ENCODE measurements at regions not wholly inside any gene's neighbourhood (a gene's known extent, or its start where the extent isn't known, plus 50 kb on each side); places are given as distances from the start of the nearest gene placed in this dataset.
A peak's percentile ranks its signal among the peaks of the same experiment; 100 is the strongest.

DNA sequence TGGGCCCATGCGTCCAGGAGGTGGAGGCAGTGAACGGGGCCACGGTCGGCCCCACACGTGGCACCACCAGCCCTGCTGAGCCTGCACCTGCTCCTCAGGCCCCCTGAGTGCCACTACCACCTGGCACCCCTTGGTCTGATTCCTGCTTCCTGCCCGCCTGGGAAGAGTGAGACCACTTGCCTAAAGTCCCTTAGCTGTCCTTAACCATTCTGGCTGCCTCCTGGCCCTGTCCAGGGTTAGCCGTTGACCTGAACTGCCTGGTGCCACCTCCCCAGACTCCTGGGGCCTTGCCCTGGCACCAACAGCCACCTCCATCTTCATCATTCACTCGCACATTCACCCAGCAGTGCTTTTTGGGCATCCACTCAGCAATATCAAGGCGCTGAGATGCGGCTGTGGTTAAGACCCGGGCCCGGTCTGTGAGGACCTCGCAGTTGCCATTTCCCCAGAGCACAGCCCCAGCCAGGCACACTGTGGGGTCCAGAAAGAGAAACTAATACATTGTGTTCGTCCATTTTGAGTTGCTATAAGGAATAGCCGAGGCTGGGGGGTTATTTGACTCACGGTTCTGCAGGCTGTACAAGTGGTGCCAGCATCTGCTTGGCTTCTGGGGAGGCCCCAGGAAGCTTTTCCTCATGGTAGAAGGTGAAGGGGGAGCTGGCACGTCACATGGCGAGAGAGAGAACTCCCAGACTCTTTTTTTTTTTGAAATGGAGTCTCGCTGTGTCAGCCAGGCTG lies 318.4 kb downstream of the SEC14L1 start:
- ChIA-PET CTCF (interaction anchor here (0.7 to 1.2 kb wide), 4 partner anchors 22 to 58 kb away, joined by 3 to 7 read pairs (median 4); no protein-coding TSS in a partner anchor), POLR2A (no interaction called here)
- Histone ChIP-seq H3K4me3 (ENCODE audit: low read depth, low read length) (no peak overlapping the region), H3K4me1 (ENCODE audit: control insufficient read depth, insufficient read depth, low read length) (no peaks in the 10 kb centered on the region; the same call in 1 of the 2 replicates), H3K9me3 (ENCODE audit: control insufficient read depth, insufficient read depth, low read depth, low read length) (no peaks in the 10 kb centered on the region), H3K36me3 (ENCODE audit: control insufficient read depth in 2 of 2, insufficient read depth in 1 of 2, low read length in 2 of 2) (no peaks in the 10 kb centered on the region), H3K27ac (ENCODE audit: extremely low read depth, low read depth, low read length) (no peak overlapping the region)
- TF ChIP-seq, protein P1, sequence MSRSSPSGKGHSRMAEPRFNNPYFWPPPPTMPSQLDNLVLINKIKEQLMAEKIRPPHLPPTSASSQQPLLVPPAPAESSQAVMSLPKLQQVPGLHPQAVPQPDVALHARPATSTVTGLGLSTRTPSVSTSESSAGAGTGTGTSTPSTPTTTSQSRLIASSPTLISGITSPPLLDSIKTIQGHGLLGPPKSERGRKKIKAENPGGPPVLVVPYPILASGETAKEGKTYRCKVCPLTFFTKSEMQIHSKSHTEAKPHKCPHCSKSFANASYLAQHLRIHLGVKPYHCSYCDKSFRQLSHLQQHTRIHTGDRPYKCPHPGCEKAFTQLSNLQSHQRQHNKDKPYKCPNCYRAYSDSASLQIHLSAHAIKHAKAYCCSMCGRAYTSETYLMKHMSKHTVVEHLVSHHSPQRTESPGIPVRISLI (tag by site-specific recombination; IDR thresholded peaks at IDR 0.05) = no peak
- TF ChIP-seq ZBTB7A (tag by site-specific recombination; IDR thresholded peaks at IDR 0.05; ENCODE audit: low read depth) (no peak), ZNF274 (IDR thresholded peaks at IDR 0.05; ENCODE audit: low read length) (no peak), ZNF274 (tag by site-specific recombination; IDR thresholded peaks at IDR 0.05; ENCODE audit: borderline replicate concordance) (no peak), ZNF785 (tag by site-specific recombination; IDR thresholded peaks at IDR 0.05) (no peak), GLI4 (tag by site-specific recombination; IDR thresholded peaks at IDR 0.05) (no peak), OSR2 (tag by site-specific recombination; IDR thresholded peaks at IDR 0.05) (no peak), ZNF157 (tag by site-specific recombination; IDR thresholded peaks at IDR 0.05) (no peak)

DNA sequence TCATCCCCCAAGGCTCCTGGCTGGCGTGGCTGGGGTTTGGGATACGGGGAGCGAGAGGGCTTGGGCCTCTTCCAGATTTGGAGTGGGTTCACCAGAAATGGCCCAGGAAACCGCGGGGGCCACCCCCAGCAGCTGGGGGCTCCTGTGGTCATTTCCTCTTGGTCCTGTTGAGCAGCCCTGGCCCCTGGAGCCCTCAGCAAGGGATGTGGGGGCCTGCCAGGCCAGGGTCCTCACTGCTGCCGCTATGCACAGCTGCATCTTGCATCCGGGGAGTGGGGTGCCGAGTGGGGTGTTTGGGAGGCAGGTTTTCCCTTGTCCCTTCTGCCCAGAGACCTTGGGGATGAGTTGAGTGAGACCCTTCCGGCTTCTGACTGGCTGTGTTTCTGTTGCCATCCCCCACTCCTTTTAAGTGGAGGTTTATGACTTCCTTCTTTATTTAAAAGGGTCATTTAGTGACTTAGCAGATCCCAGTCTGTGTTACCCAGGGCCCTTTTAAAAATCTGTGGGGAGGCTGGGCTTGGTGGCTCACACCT lies 319.8 kb downstream of the SEC14L1 start:
- no peaks in the 10 kb centered on the region for H3K36me3 ChIP-seq (ENCODE audit: control insufficient read depth in 2 of 2, insufficient read depth in 1 of 2, low read length in 2 of 2)
- H3K4me1 ChIP-seq (ENCODE audit: control insufficient read depth, insufficient read depth, low read length) = no peaks in the 10 kb centered on the region; the same call in 1 of the 2 replicates
- H3K4me3 ChIP-seq (ENCODE audit: low read depth, low read length) = no peak overlapping the region
- no peaks in the 10 kb centered on the region for H3K9me3 ChIP-seq (ENCODE audit: control insufficient read depth, insufficient read depth, low read depth, low read length)
- H3K27ac ChIP-seq (ENCODE audit: extremely low read depth, low read depth, low read length) = no peak overlapping the region
- ChIA-PET CTCF (interaction anchor here (1.2 kb wide), 1 partner anchor 60 kb away, joined by 4 read pairs; no protein-coding TSS in a partner anchor), POLR2A (no interaction called here)
- TF ChIP-seq TCF7L2 (IDR thresholded peaks at IDR 0.05; ENCODE audit: borderline replicate concordance, low read depth, low read length) (peak; percentile 65; the same call in 1 of the 2 replicates), ZIC2 (tag by site-specific recombination; IDR thresholded peaks at IDR 0.05) (peak; percentile 90), ZNF48 (tag by site-specific recombination; IDR thresholded peaks at IDR 0.05) (no peak), ZNF350 (tag by site-specific recombination; IDR thresholded peaks at IDR 0.05) (no peak), GLIS1 (tag by site-specific recombination; IDR thresholded peaks at IDR 0.05) (peak; percentile 88), ZNF664 (tag by site-specific recombination; IDR thresholded peaks at IDR 0.05) (no peak), ZFP69B (tag by site-specific recombination; IDR thresholded peaks at IDR 0.05) (peak; percentile 89)
- TF ChIP-seq, protein P2, sequence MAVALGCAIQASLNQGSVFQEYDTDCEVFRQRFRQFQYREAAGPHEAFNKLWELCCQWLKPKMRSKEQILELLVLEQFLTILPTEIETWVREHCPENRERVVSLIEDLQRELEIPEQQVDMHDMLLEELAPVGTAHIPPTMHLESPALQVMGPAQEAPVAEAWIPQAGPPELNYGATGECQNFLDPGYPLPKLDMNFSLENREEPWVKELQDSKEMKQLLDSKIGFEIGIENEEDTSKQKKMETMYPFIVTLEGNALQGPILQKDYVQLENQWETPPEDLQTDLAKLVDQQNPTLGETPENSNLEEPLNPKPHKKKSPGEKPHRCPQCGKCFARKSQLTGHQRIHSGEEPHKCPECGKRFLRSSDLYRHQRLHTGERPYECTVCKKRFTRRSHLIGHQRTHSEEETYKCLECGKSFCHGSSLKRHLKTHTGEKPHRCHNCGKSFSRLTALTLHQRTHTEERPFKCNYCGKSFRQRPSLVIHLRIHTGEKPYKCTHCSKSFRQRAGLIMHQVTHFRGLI (tag by site-specific recombination; IDR thresholded peaks at IDR 0.05) = no peak
- TF ChIP-seq, protein P3, sequence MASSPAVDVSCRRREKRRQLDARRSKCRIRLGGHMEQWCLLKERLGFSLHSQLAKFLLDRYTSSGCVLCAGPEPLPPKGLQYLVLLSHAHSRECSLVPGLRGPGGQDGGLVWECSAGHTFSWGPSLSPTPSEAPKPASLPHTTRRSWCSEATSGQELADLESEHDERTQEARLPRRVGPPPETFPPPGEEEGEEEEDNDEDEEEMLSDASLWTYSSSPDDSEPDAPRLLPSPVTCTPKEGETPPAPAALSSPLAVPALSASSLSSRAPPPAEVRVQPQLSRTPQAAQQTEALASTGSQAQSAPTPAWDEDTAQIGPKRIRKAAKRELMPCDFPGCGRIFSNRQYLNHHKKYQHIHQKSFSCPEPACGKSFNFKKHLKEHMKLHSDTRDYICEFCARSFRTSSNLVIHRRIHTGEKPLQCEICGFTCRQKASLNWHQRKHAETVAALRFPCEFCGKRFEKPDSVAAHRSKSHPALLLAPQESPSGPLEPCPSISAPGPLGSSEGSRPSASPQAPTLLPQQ (tag by site-specific recombination; IDR thresholded peaks at IDR 0.05) = peak; percentile 64
- TF ChIP-seq, protein P4, sequence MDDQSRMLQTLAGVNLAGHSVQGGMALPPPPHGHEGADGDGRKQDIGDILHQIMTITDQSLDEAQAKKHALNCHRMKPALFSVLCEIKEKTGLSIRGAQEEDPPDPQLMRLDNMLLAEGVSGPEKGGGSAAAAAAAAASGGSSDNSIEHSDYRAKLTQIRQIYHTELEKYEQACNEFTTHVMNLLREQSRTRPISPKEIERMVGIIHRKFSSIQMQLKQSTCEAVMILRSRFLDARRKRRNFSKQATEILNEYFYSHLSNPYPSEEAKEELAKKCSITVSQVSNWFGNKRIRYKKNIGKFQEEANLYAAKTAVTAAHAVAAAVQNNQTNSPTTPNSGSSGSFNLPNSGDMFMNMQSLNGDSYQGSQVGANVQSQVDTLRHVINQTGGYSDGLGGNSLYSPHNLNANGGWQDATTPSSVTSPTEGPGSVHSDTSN (CRISPR knock-in tag; IDR thresholded peaks at IDR 0.05) = no peak
